PC-3 (cell line): ENCODE measurements at regions not wholly inside any gene's neighbourhood (a gene's known extent, or its start where the extent isn't known, plus 50 kb on each side); places are given as distances from the start of the nearest gene placed in this dataset.

Experiments
- EZH2 ChIP-seq: fragments of 300-600 bp; sonication (generic); IDR thresholded peaks from one replicate; pipeline ENCODE4 v1.6.1; 2017; ENCODE audit warnings: antibody characterized with exemption, mild to moderate bottlenecking, low read length; ENCODE audit not compliant: unreplicated experiment
- EZH2phosphoT487 ChIP-seq: fragments of 300-600 bp; sonication (generic); IDR thresholded peaks from 2 replicates; pipeline ENCODE4 v1.6.1; 2018; ENCODE audit warnings: mild to moderate bottlenecking, antibody characterized with exemption, low read length, borderline replicate concordance
- TF ChIP-seq, protein P1 (sequence below): fragments of 300-600 bp; sonication (generic); conservative IDR thresholded peaks from 2 replicates; pipeline ENCODE4 v1.5.1; 2017; ENCODE audit warnings: antibody characterized with exemption, low read depth, mild to moderate bottlenecking, low read length

DNA sequence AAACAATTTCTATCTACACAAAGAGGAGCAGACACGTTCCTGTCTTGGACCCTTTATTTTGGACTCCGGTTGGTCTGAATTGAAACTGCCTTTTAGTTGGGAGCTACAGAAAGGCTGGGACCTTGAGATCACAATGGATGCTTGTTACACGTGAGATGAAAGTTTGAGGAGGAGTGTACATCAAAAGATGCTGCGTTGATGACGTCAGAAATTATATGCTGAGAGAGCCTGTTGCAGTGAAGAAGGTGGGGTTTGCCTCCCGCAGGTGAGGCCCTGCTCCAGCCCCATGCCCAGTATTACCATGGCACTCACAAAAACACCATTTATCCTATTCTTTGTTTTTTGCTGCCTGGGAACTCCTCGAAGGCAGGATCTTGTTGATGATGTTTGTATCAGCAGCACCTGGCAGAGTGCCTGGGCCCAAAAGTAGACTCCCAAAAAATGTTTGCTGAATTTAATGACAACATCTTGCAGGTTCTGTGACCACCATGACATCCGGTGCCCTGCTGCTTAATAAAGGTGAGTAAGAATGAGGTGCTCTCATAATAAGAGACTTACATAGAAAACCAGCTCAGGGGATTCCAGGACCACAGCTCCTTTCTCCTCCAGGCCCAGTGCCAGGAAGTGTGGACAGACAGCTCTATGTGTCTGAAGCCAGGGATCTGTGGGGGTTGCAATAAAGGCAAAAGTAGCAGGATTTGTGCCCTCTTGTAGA lies 136.1 kb upstream of the UBE2E1 start:
- TF ChIP-seq EZH2 (no peak), EZH2phosphoT487 (no peak)
- TF ChIP-seq, protein P1, sequence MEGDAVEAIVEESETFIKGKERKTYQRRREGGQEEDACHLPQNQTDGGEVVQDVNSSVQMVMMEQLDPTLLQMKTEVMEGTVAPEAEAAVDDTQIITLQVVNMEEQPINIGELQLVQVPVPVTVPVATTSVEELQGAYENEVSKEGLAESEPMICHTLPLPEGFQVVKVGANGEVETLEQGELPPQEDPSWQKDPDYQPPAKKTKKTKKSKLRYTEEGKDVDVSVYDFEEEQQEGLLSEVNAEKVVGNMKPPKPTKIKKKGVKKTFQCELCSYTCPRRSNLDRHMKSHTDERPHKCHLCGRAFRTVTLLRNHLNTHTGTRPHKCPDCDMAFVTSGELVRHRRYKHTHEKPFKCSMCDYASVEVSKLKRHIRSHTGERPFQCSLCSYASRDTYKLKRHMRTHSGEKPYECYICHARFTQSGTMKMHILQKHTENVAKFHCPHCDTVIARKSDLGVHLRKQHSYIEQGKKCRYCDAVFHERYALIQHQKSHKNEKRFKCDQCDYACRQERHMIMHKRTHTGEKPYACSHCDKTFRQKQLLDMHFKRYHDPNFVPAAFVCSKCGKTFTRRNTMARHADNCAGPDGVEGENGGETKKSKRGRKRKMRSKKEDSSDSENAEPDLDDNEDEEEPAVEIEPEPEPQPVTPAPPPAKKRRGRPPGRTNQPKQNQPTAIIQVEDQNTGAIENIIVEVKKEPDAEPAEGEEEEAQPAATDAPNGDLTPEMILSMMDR = no peak
